B cell (primary cell): ENCODE measurements at regions not wholly inside any gene's neighbourhood (a gene's known extent, or its start where the extent isn't known, plus 50 kb on each side); places are given as distances from the start of the nearest gene placed in this dataset.

Experiments used
- EZH2 ChIP-seq: IDR thresholded peaks from 2 replicates; pipeline ENCODE4 v1.6.1; 2012; ENCODE audit warnings: borderline replicate concordance, low read depth, mild to moderate bottlenecking, moderate library complexity, low read length; ENCODE audit not compliant: insufficient read depth, poor library complexity, severe bottlenecking
- TF ChIP-seq, protein P1 (sequence below): fragments of 200-600 bp; IDR thresholded peaks from one replicate; pipeline ENCODE4 v1.8.0; 2022; ENCODE audit warnings: antibody characterized with exemption, mild to moderate bottlenecking

DNA sequence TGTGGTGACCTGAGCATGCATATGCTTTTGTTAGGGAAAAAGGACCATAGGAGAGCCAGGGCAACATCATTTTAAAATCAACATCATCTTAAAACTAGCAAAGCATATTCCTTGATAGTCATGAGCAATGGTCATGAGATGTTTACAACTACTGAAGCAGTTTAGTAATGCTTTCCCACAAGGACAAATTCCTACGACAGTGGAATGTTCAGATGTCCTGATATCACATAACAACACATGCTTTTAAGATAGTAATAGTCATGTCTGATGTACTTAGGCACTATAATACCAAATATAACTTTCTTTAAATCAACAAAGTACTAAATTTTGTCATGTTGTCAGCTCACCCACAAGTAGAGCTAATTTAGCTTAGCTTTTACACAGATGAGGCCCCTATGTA, 370.3 kb downstream of the HTR1B start:
- TF ChIP-seq, protein P1, sequence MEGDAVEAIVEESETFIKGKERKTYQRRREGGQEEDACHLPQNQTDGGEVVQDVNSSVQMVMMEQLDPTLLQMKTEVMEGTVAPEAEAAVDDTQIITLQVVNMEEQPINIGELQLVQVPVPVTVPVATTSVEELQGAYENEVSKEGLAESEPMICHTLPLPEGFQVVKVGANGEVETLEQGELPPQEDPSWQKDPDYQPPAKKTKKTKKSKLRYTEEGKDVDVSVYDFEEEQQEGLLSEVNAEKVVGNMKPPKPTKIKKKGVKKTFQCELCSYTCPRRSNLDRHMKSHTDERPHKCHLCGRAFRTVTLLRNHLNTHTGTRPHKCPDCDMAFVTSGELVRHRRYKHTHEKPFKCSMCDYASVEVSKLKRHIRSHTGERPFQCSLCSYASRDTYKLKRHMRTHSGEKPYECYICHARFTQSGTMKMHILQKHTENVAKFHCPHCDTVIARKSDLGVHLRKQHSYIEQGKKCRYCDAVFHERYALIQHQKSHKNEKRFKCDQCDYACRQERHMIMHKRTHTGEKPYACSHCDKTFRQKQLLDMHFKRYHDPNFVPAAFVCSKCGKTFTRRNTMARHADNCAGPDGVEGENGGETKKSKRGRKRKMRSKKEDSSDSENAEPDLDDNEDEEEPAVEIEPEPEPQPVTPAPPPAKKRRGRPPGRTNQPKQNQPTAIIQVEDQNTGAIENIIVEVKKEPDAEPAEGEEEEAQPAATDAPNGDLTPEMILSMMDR = no peak
- no peak for TF ChIP-seq EZH2
